IPS-NIHi7 (cell line): ENCODE measurements at regions not wholly inside any gene's neighbourhood (a gene's known extent, or its start where the extent isn't known, plus 50 kb on each side); places are given as distances from the start of the nearest gene placed in this dataset.
"Not testable (repeated sequence)": the region's sequence is repeated elsewhere in the genome, so short reads cannot be mapped to it uniquely, and the experiment has no call there.

ENCODE experiments used
- DNase-seq: peaks from one replicate; pipeline ENCODE4 v3.0.0; 2012; ENCODE audit warnings: mixed read lengths; ENCODE audit errors: extremely low spot score

- no peak for DNase-seq
Measured at GRCh38 chr6:150496629-150497028, 103.1 kb upstream of the PLEKHG1 start.

- DNase-seq: no peak
Measured at GRCh38 chr6:150499882-150500312, 99.8 kb upstream of the PLEKHG1 start.

GRCh38 chr6:150500568-150500967 lies 99.1 kb upstream of the PLEKHG1 start:
- not testable (repeated sequence) for DNase-seq

GRCh38 chr6:150503041-150503440 lies 96.6 kb upstream of the PLEKHG1 start:
- no peak for DNase-seq

- no peak for DNase-seq
Measured at GRCh38 chr6:150503586-150504339, 95.9 kb upstream of the PLEKHG1 start.

- DNase-seq: not testable (repeated sequence)
Measured at GRCh38 chr6:150507361-150507760, 92.3 kb upstream of the PLEKHG1 start.

GRCh38 chr6:150510576-150510975 lies 89.1 kb upstream of the PLEKHG1 start:
- DNase-seq: no peak

- DNase-seq: no peak
Measured at GRCh38 chr6:150511313-150511712, 88.4 kb upstream of the PLEKHG1 start.

- DNase-seq: no peak
Measured at GRCh38 chr6:150514806-150515380, 84.8 kb upstream of the PLEKHG1 start.

- no peak for DNase-seq
Measured at GRCh38 chr6:150516199-150516598, 83.5 kb upstream of the PLEKHG1 start.

- DNase-seq: no peak
Measured at GRCh38 chr6:150517175-150517574, 82.5 kb upstream of the PLEKHG1 start.

GRCh38 chr6:150521482-150521881 lies 78.2 kb upstream of the PLEKHG1 start:
- DNase-seq: no peak

GRCh38 chr6:150523216-150523615 lies 76.5 kb upstream of the PLEKHG1 start:
- DNase-seq: not testable (repeated sequence)

GRCh38 chr6:150525300-150525699 lies 74.4 kb upstream of the PLEKHG1 start:
- no peak for DNase-seq

- DNase-seq: no peak
Measured at GRCh38 chr6:150527100-150527499, 72.6 kb upstream of the PLEKHG1 start.

- DNase-seq: peak; percentile 92
Measured at GRCh38 chr6:150528648-150529285, 70.9 kb upstream of the PLEKHG1 start.

- DNase-seq: no peak
Measured at GRCh38 chr6:150529646-150530045, 70.0 kb upstream of the PLEKHG1 start.

- DNase-seq: no peak
Measured at GRCh38 chr6:150531957-150532356, 67.7 kb upstream of the PLEKHG1 start.

- no peak for DNase-seq
Measured at GRCh38 chr6:150534553-150534952, 65.1 kb upstream of the PLEKHG1 start.

GRCh38 chr6:150535151-150535804 lies 64.4 kb upstream of the PLEKHG1 start:
- DNase-seq: no peak

- DNase-seq: no peak
Measured at GRCh38 chr6:150535818-150536220, 63.9 kb upstream of the PLEKHG1 start.

GRCh38 chr6:150536835-150537234 lies 62.9 kb upstream of the PLEKHG1 start:
- DNase-seq: no peak
